Testis (tissue), 2 donors: ENCODE measurements at regions not wholly inside any gene's neighbourhood (a gene's known extent, or its start where the extent isn't known, plus 50 kb on each side); places are given as distances from the start of the nearest gene placed in this dataset.

Source experiments
- CTCF ChIP-seq, 3 experiments: fragments of 450-650 bp in 2 of 3; fragments of 200-600 bp in 1 of 3; sonication (generic) in 1 of 3; IDR thresholded peaks; one replicate each; pipeline ENCODE4 v1.5.1; 2016 to 2019; ENCODE audit warnings: antibody characterized with exemption in 3 of 3, mild to moderate bottlenecking in 2 of 3, moderate library complexity in 1 of 3
- POLR2A ChIP-seq: fragments of 450-650 bp; IDR thresholded peaks from one replicate; pipeline ENCODE4 v1.6.1; 2017; ENCODE audit warnings: antibody characterized with exemption, mild to moderate bottlenecking, moderate library complexity

- no peak for TF ChIP-seq CTCF (IDR thresholded peaks at IDR 0.05)
- no peak for TF ChIP-seq POLR2A
These were observed 424.4 kb downstream of the PMP22 start for GRCh38 chr17:14840616-14841231.
